GM06990 (cell line): ENCODE measurements at regions not wholly inside any gene's neighbourhood (a gene's known extent, or its start where the extent isn't known, plus 50 kb on each side); places are given as distances from the start of the nearest gene placed in this dataset.

ENCODE experiments used
- DNase-seq: peaks from one replicate; pipeline ENCODE4 v3.0.0-alpha.2; 2011; ENCODE audit not compliant: insufficient read length; ENCODE audit errors: extremely low read depth
- H3K27me3 ChIP-seq: replicated peaks from 2 replicates; pipeline ENCODE4 v1.6.0; 2011; ENCODE audit warnings: low read length; ENCODE audit not compliant: control insufficient read depth, insufficient read depth
- H3K36me3 ChIP-seq: 2 replicates; pipeline ENCODE4 v1.5.1; 2011; ENCODE audit warnings: low read length; ENCODE audit not compliant: control insufficient read depth, insufficient read depth
- H3K4me3 ChIP-seq: replicated peaks from 2 replicates; pipeline ENCODE4 v1.5.1; 2011; ENCODE audit warnings: low read depth, mild to moderate bottlenecking, control low read depth, low read length
- CTCF ChIP-seq: IDR thresholded peaks from 2 replicates; pipeline ENCODE4 v1.5.1; 2011; ENCODE audit warnings: low read length, control low read depth, mild to moderate bottlenecking, inconsistent platforms; ENCODE audit not compliant: insufficient read depth, poor library complexity, severe bottlenecking

- Histone ChIP-seq H3K36me3 (no peaks in the 10 kb centered on the region), H3K4me3 (no peak overlapping the region), H3K27me3 (no peaks in the 10 kb centered on the region)
- no peak for DNase-seq
- no peak for TF ChIP-seq CTCF
Measured at GRCh38 chr10:65126288-65126687, 1605.1 kb downstream of the REEP3 start.

DNA sequence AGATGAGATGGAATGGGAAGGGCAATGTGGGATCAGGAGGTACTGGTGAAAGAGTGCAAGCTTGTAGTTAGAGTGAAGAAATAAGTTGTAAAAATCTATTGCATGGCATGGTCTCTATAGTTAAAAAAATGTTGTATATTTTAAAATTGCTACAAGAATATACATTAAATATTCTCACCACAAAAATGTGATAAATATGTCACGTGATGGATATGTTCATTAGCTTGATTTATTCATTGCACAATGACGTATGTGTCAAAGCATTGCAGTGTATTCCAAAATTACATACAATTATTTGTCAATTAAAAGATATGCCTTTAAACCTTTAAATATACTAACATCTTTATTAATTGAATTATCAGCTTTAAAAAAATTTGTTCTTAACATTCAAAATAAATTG is 1607.1 kb downstream of the REEP3 start:
- Histone ChIP-seq H3K36me3 (no peaks in the 10 kb centered on the region), H3K27me3 (no peaks in the 10 kb centered on the region), H3K4me3 (no peak overlapping the region)
- DNase-seq, result no peak
- TF ChIP-seq CTCF, result no peak

GRCh38 chr10:65130162-65130758 is 1609.1 kb downstream of the REEP3 start:
- no peak overlapping the region for H3K4me3 ChIP-seq
- no peaks in the 10 kb centered on the region for H3K27me3 ChIP-seq
- no peak for DNase-seq
- TF ChIP-seq CTCF, result no peak
- H3K36me3 ChIP-seq, result no peaks in the 10 kb centered on the region

DNA sequence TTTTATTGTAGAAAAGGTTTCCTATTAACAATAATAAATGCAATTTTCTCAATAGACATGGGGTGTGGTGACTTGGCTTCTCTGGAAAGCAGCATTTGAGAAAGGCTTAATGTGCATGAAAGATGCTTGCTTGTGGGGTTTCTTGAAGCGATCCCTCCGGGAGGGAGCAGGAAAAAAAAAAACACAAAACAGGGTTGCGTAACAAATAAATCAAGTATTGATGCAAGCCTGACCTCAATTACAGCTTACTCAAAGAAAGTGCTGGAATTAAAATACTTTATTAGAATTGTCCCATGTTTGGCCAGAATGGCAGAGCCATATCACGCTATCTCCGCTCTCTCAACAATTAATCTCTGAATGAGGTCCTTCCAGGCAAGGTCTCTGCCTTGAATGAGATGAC is 1612.5 kb downstream of the REEP3 start:
- H3K4me3 ChIP-seq, result no peak overlapping the region
- no peak for TF ChIP-seq CTCF
- DNase-seq, result no peak
- no peaks in the 10 kb centered on the region for H3K27me3 ChIP-seq
- H3K36me3 ChIP-seq, result no peaks in the 10 kb centered on the region

DNA sequence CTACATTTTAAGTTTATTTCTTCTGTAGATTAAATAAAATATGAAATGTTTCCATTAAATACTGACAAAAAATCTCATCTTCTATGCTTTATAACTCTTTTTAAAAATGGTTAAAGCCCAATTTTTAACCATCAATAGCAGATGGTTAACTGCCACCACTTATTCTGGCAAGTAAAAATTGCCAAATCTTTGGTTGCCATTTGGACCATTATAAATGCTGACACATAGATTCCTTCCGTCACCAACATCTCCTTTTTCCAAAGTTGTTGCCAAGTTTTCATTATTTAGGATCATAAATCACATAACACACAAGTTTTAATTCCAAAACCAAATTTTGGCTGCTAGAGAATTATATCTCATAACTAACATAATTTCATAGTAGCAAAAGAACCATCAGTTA is 1614.3 kb downstream of the REEP3 start:
- Histone ChIP-seq H3K4me3 (no peak overlapping the region), H3K36me3 (no peaks in the 10 kb centered on the region), H3K27me3 (no peaks in the 10 kb centered on the region)
- DNase-seq, result no peak
- TF ChIP-seq CTCF, result no peak
